Activated CD4-positive, CD25-positive, alpha-beta regulatory T cell treated with anti-CD3 and anti-CD28 coated beads, Interleukin-2, amount 50 U/mL, for 72 hours (primary cell): ENCODE measurements at regions not wholly inside any gene's neighbourhood (a gene's known extent, or its start where the extent isn't known, plus 50 kb on each side); places are given as distances from the start of the nearest gene placed in this dataset.
"Not testable (repeated sequence)": the region's sequence is repeated elsewhere in the genome, so short reads cannot be mapped to it uniquely, and the experiment has no call there.

Experiments used
- DNase-seq: peaks from one replicate; pipeline ENCODE4 v3.0.0; 2021

DNA sequence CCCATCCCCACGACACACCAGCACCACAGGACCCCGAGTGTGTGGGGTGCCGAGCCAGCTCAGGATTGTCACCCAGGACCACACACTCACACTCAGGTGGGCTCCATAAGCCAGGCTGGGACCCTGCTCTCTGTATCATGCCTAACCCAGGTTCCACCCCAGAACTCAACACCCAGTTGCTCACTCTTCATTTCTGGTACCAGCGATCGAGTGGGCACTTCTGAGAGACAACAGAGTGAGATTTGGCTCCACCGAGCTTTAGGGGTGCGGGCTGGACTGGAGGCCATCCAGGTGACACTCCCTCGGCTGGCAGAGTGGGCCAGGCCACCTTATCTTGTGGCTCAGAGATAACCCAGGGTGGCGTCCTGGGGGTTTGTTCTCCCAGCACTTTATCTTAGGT lies 1323.8 kb downstream of the BRD1 start:
- DNase-seq: no peak

DNA sequence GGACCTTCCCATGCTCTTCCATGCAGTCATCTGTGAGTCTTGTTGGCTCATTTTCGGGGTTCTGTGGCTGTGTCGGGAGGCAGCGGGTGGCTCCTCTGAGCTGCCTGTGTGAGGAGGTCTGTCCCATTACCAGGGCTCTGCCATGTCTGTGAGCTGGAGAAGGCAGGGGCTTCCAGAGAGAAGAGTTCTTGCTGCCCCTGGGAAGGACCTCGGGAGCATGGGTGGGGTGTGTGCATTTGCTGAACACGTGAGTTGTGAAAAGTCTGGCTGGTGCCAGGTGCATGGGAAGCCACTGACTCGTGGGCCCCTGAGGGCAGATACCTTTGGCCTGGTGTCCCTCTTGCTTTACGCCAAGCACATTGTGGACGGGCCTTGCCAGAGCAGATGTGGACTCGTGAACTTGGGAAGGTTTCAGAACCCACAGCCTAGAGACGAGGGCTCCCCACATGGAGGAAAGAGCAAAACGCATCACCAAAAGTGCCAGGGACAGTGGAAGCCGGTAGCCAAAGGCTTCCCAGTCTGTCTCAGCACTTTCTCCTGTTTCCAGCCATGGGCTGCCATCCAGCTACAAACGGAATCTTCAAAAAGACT lies 1324.5 kb downstream of the BRD1 start:
- no peak for DNase-seq

DNA sequence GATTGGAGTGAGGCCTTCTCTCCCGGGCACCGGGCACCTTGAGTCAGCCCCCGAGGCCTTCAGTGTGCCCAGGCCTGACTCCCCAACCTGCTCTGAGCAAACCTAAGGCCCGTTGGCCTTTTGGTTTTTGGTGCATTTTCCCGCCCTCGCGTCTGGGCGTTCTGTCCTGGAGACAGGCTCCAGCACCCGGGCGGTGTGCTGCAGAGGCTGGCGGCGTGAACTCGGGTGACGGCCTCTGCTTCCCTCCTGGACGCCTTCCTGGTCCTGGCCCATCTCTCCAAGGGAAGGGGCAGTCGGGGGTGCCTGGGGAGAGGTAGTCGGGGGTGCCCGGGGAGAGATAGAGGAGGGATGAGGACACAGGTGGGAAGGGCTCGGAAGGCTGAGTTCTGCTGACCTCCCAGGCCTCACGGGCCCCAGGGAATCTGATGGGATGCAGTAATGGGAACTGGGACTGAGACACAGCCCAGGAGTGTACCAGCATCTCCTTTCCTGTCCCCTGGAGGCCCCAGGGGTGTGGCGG lies 1326.4 kb downstream of the BRD1 start:
- no peak for DNase-seq

DNA sequence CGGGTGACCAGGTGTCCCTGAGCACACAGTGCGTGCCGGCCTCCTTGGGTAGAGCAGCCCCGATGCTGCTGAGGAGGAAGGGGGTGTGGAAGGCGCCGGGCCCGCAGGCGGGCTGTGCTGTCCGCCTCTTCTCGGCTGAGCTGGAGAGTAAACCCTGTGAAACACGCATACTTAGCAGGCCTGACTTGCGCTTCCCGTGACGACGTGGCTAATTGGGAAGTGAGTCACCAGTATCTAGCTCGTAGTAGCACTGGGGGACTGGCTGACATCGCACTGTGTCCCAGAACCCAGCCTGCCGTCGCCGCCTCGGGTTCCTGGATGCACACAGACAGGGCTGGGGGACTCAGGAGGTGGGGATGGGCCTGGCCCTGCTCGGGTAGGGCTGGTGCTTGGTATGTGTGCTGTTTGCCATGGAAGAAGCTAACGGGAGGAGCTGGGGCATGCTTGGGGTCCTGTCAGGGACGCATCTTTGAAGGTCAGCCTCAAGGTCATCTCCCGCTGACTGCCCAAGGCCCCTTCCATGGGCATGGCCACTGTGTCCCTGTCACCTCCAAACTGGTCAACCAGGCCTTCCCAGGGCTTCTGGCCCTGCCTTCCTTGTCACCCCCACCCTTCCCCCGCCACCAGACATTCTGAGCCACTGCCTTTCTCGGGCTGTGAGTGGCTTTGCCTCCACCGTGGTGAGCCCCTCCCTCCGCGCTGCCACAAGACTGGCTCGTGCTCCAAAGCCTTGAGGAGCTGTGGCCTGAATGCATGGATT lies 1327.0 kb downstream of the BRD1 start:
- no peak for DNase-seq

DNA sequence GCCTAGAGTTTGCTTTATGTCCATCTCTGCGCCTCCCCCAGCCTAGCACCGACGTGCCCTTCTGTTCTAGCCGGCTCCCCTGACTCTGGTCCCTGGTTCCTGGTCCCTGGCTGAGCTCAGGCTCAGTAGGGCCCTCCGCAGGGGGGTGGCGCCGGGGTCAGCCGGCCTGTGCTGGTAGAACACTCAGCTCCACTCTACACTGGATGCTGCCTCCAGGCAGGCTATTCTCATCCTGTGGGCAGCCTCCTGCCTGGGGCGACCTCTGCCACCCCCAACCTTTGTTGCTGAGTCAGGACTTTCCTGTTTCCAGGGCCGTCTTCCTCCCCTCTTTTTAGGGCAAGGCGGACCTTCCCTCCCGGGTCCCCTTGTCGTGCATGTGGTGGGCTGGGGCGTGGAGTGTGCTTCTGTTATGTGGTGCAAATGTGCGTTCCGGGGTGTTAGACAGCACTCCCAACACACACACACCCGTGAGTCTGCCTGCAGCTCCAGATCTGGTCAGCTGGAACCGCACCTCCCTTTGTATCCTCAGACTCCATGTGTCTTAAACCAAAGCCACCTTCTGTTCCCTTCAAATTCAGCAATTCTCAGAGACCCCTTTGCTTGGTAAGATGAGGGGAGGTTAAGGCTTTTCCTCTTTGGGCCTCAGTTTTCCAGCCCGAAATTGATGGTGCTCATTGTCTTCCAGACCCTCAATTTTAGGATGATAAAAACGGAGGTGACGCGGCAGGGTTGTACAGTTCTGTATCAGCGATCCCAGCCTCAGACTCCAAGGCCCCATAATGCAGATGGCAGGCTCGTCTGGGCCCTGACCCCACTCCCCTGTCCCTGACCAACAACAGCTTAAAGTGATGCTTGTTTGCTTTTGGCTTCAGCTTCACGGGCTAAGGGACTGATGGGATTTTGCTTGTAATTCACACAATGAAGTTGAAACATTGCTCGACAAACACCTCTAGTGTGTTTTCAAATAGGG lies 1327.9 kb downstream of the BRD1 start:
- no peak for DNase-seq

DNA sequence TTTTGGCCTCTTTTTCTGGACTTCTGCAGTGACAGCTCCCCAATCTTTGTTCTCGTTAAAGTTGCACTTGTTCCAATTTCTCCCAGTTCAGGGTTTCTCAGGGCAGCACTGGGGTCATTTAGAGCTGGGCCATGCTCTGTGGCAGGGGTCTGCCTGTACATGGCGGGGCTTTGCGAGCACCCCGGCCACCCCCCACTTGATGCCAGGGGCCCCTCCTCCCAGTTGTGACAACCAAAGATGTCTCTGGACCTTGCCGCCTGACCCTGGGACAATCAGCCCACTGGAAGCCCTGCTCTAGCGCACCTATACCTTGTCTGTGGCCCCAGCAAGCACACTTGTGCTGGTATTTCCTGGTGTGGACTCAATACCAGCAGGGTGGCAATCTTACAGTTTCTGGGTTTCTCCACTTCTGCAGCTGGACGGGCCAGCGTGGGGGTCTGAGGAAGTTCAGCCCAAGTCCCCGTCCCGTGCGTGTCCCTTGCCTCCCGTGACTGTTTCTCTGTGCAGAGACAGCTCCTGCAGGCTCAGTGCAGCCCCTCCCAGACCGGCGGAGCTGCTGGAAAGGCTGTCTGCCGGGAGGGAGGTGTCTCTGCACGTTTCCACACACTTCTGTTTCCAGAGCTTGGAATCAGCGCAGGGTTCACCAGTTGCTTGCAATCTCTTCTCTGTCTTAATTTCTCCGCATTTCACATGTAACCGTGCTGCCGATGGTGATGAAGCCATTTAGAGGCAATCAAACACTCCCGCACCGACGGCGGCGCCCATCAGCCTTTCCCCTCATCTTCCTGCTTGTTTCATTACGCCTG lies 1328.9 kb downstream of the BRD1 start:
- DNase-seq: no peak

DNA sequence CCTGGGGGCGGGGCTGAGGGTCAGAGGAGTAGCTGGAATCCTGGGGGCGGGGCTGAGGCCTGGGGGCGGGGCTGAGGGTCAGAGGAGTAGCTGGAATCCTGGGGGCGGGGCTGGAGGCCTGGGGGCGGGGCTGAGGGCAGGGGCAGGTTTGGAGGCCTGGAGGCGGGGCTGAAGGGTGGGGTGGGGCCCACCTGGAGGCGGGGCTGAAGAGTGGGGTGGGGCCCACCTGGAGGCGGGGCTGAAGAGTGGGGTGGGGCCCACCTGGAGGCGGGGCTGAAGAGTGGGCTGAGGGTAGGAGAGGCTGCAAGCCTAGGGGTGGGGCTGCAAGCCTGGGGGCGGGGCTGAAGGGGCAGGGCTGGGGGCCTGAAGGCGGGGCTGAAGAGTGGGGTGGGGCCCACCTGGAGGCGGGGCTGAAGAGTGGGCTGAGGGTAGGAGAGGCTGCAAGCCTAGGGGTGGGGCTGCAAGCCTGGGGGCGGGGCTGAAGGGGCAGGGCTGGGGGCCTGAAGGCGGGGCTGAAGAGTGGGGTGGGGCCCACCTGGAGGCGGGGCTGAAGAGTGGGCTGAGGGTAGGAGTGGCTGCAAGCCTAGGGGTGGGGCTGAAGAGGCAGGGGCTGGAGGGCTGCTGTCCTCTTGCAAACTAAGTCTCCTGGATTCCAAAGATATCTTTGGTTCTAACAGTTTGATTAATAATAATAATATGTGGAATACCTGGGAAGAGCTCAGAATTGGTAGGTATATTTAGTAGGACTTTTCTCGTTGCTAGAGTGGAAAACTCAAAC lies 1329.7 kb downstream of the BRD1 start:
- not testable (repeated sequence) for DNase-seq

DNA sequence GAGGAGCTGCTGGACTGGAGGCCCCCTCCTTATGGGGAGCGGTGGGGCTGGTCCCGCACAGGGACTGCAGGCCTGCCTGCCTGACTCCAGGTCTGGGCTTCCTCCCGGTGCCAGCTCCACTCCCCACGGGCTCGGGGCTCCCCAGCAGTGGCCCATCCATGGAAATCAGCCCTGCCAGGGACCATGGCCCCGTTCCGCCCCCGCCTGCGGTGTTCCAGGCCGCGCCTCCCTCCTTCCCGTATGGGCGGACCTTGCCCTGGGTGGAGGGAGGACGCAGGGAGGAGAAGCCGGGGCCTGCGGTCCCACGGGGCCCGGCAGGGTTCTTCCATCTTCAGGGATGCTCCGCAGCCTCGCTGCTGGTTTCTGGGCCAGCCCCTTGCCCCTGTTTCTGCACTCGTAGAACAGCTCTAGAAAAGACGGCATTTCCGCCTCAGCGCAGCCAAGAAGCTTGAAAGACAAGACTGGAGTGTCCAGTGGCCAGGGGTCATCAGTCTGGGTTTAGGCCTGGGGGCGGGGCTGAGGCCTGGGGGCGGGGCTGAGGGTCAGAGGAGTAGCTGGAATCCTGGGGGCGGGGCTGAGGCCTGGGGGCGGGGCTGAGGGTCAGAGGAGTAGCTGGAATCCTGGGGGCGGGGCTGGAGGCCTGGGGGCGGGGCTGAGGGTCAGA lies 1330.6 kb downstream of the BRD1 start:
- no peak for DNase-seq

DNA sequence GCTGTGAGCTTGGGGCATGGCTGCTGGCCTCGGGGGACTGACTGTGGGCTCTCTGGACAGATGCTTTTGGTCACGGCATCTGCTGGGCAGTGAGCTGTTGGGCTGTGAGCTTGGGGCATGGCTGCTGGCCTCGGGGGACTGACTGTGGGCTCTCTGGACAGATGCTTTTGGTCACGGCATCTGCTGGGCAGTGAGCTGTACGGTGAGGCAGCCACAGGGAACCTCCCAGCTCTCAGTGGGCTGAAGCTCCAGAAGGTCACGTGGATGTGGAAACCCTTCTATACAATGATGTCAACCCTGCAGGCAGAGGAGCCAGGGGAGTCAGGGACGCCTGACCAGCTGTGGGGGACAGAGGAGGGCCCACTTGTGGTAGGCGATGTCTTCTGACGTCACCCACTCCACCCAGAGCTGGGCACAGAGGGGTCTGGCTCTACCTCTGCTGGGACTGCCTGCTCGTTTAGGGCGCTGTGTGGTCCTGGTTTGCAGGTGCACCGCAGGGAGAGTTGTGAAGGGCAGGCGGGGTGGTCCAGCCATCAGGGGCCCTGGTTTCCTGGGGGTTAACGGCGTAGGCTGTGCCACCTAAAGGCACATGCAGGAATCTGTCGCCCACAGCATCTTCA lies 1331.3 kb downstream of the BRD1 start:
- no peak for DNase-seq

DNA sequence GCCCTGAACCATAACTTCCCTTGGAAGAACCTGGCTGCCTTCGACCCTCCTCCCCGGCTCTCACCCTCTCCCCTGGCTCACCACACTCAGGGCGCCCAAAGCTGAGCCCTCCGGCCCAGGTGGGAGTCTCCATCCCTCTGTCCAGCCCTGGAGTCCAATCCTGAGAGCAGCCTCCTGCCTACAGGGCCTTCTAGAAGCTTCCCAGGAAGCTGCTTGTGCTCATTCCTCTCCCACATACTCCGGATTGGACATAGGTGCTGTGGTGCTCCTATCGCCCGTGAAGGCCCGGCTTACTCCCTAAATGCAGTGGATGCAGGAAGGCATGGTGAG lies 1332.0 kb downstream of the BRD1 start:
- no peak for DNase-seq

DNA sequence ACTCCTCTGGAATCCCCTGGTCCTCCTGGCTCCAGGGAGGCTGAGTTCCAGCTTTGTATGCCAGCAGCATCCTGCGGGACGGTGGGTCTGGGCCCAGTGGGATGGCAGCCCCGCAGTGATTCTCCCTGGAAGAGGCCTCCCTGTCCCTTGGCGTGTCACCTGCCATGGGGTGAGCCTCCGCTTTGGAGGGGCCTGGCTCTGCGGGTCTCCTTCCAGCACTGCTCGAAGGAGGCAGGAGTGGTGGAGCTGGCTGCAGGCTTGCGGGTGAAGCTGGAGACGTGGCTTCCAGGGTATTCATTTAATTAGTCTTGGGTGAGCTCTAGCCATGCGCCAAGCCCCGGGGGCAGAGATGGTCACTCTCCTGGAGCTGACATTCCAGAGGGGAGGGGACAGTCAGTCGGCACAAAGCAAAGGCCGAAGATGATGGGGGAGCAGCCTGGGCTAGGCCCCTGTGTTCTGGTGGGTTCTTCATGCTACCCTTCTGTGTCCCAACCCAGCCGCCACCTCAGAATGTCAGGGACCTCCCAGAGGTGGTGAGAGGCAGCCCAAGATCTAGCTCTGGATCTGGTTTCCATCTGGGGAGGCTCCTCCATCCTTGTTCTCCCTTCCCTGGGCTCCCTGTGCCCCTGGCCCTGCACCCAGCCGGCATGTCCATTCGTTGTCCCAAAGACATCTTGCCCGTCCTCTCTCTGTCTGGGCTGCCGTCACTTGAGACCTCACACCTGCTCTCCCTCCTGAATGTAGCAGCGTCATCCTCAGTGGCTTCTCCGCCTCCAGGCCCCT lies 1332.5 kb downstream of the BRD1 start:
- DNase-seq: no peak

DNA sequence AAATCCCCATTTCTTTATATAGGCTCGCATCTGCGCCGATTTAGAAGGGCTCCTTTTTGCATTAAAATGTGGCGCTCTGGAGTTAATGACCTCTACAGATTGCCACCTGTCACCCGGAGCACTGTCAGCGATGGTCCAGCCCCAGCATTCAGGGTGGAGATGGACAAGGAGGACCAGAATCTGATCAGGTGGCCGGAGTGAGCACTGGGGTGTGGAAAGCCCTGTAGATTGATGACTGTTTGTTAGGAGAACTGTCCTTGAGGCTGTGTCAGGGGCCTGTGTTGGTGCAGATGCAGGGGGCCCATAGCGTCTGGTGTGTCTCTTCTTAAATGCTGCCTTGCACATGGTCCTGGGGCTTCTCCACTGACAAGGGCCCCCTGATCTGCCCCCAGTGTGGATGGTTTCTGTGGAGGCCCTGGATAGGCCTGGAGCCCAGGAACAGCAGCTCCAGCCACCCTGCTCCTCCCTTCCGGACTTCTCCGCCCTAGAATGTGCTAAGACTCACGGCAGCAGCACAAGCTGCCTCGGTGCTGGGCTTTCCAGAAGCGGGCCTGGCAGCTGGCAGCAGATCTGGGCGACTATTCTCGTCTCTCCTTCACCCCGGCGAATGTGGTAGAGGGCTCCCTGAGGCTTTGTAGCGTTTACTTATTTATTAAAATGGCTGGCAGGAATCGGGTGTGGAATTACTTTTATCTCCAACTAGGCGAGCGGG lies 1333.3 kb downstream of the BRD1 start:
- DNase-seq: no peak

DNA sequence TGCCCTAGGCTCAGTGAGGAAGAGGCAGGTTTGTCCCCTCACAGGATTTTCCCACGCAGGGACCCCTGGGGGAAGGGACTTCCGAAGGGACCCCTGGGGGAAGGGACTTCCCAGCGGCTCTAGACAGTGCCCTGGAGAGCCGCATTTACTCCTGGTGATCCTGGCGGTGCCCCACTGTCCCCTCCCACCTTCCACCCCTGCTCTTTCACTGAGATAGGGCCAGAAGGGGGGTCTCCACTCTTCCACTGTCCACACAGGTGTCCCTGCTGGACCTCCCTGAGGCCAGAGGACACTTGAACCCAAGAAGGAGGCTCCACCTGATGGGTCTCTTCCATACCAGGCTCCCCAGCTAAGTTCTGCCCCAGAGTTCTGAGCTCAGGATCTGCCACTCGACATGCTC lies 1333.9 kb downstream of the BRD1 start:
- no peak for DNase-seq

DNA sequence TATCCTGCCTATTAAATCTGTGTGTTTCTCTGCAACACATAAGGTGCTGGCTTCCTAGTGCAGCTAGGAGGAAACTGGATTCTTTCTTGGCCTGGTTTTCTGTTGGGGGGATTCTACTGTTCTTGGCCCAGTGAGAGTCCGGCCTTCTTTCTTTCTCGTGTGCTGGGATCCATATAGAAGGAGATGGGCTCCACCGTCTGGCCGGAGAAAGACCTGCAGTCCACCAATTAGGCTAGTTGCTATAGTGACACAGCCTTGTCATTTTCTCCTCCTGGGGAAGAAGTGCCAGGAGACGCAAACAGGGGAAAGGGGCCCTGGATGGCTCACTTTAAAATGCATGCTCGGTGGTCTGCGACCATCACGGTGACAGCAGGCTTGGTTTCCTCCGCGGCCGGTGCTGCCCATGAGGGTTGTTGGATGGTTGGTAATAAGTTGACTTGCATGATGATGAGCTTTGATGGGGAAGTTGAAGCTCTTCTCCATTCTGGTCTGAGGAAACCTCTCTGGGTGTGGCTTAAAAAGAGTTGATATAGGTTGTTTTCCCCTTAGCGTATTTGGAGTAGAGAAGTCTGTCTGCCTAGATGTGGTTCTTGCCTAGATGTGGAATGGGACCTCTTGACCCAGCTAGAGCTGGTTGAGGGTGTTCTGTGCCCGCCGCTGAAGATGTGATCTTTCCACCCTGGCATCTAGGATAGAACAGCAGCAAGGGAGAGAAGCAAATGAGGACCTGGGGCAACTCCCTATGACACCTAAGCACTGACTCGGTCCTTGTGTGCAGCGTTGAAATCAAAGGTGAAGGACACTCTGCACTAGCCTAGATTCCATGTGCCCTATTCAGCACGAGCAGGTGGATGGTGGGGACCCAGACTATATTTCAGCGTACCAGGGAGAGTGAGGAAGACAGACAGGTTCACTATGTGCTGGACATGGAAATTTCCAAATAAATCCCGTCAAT lies 1335.0 kb downstream of the BRD1 start:
- DNase-seq: no peak

DNA sequence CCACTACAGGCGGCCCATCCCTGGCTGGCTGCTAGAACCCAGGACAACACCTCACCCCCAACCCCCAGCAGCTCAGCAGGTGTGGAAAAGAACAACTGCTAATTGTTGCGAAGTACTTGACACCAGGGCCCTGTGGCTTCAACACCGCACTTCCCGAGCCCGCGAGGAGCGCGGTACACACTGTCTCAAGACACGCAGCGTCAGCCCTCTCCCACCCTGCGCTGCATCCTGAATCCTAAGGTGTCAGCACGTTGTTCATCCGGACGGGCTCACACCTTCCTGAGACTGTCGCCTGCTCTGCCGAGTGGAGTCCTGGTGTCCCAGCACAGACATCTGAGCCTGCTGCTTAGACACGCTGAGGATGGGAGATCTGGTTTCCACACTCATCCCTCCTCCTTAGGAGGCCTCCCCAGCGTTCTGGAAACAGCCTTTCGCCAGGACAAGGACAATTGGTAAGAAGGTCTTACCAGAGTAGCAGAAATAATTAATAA lies 1336.2 kb downstream of the BRD1 start:
- no peak for DNase-seq

DNA sequence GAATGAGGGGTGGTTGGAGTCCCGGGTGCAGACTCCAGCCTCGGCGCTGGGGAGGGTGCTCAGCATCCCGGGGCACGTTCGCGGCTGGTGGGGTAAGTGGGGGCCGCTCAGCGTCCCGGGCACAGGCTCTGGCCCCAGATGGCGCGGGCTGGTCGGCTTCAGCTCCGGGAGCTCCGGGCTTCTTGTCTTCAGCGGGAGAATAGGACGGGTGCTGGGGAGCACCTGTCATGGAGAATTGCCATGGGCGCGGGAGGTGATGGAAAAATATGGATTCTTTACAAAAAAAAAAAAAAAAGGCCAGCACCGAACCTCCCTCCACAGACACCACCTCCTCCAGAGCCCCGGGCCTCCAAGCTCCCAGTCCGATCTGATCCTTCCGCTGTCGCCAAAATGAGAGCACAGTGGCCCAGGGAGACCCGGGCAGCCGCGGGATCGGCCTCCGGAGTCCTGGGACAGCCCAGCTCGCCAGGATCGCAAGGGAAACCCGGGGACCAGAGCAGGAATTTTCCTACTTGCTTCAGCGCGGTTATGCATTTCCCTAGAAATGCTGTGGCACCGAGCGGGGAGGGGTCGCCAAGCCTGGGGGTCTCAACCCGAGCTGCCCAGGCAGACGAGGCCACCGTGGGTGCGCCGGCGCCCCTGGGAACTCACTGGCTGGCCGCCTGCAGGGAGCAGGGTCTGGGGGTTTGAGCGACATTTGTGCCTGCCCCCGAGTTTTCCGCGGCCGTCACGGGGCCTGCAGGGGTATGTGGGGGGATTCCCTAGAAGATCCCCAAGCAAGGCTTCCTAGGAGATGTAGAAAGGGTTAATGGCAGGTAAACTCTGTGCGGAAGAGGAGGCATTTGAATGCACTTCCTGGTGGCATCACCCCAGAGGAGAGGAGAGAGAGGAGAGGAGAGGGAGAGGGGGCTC lies 1336.9 kb downstream of the BRD1 start:
- no peak for DNase-seq
